NCI-H524 (cell line): ENCODE measurements at regions not wholly inside any gene's neighbourhood (a gene's known extent, or its start where the extent isn't known, plus 50 kb on each side); places are given as distances from the start of the nearest gene placed in this dataset.
A peak's percentile ranks its signal among the peaks of the same experiment; 100 is the strongest.
"Not testable (repeated sequence)": the region's sequence is repeated elsewhere in the genome, so short reads cannot be mapped to it uniquely, and the experiment has no call there.

ENCODE experiments used
- DNase-seq, 2 experiments: peaks; one replicate each; lab custom pipeline; 2025; lab: John Stamatoyannopoulos, UW

GRCh38 chr5:32842813-32843530 is 131.9 kb downstream of the NPR3 start:
- no peak for DNase-seq

- DNase-seq, result no peak
These were observed 132.4 kb downstream of the NPR3 start for GRCh38 chr5:32843531-32843895.

GRCh38 chr5:32845171-32845570 is 134.1 kb downstream of the NPR3 start:
- DNase-seq, result no peak

DNA sequence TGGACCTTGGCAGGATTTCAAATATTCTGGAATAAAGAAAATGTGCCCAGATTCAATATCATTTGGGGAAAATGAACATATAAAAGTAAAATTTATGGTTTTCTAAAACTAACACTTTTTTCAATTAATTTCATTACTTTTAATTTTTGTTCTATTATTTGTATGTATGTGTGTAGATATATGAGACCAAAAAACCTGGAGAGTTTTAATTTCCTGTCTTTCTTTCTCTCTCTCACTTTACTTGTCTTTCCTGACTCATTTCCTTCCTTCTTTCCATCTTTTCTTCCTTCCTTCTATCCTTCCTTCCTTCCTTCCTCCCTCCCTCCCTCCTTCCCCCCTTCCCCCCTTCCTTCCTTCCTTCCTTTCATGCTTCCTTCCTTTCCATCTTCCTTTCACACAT is 137.0 kb downstream of the NPR3 start:
- no peak for DNase-seq

DNA sequence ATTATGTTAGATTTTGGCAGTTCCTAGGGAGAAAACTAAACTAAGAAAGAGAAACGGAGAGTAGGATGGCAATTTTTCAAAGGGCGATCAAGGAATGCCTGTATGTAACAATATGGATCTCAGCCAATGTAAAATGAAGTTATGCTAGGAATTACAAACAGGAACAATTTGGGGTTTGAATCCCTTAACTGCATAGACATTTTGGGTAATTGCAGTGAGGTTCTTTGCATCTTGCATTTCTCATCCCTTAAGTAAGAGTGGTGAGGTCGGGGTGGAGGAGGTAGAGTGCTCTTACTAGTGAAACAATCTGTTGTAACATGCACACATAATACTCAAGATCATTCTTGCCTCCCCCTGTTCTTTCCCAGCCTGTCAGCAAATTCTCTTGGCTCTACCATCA is 137.6 kb downstream of the NPR3 start:
- no peak for DNase-seq

- no peak for DNase-seq
These were observed 139.8 kb downstream of the NPR3 start for GRCh38 chr5:32850817-32851496.

DNA sequence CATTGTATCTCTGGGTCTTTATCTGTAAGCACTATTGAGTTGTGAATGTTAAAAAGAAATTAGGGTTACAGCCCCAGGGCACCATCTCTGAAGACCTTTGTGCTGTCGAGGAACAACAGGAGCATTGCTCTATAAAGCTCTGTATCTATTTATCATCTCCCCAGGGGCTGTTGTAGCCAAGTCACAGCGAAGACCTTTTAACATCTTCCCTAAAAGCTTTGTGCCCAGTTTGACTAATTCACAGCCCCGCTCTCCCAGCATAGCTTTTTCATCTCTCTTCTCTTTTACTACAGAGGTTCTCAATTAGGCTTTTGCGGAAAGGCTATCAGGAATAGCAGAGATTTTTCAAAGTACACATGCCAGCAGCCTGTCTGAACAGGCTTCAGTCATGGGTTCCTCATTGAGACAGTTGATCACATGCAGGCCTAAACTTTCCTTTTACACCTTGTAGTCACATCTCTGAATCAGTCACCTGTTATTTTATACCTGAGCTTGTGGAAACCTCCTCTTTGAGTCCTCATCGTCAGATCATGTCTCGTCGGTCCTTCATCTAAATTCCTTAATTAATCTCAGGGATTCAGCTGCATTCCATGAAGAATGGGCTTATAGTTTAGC is 140.5 kb downstream of the NPR3 start:
- no peak for DNase-seq

GRCh38 chr5:32852535-32852934 is 141.4 kb downstream of the NPR3 start:
- no peak for DNase-seq

DNA sequence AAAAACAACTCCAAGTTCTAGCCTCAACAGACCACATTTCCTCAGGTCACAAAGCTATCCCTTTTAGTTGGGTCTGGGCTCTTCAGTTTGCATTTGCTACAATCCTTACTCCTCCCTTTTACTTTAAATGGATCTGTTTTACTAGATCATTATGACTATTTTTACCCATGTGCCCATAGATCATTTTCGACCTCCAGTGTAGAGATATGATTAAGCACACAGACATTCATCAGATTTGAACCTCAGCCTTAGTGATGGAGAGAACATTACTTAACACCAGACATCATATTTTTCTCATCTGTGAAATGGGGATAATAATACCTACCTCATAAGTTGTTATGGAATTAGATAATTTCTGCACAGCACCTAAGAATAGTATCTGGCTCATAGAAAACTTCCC is 141.9 kb downstream of the NPR3 start:
- DNase-seq, result no peak

DNA sequence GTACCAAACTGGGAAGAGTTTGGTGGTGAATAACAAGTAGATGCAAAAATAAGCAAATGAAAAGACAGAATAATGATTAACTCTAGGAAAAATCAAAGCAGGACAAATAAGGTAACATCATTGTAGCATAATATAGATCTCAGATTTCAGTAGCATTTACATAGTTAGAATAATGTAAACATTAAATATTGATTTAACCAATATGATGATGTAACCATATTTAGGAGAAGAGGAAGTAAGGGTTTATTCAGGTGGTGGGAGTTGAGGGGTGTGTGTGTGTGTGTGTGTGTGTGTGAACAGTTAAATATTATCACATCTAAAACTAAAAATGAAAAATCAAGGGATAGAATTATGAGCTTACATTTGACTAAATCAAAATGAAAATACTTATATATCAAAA is 143.4 kb downstream of the NPR3 start:
- no peak for DNase-seq

DNA sequence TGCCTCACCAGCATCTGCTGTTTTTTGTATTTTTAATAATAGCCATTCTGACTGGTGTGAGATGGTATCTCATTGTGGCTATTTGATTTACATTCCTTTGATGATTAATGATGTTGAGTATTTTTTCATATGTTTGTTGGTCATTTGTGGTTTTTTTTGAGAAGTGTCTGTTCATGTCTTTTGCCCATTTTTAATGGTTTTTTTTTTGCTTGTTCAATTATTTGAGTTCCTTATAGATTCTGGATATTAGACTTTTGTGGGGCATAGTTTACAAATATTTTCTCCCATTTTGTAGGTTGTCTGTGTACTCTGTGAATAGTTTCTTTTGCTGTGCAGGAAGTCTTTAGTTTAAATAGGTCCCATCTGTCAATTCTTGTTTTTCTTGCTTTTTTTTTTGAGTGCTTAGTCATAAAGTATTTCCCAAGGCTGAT is 148.1 kb downstream of the NPR3 start:
- DNase-seq, result no peak

DNA sequence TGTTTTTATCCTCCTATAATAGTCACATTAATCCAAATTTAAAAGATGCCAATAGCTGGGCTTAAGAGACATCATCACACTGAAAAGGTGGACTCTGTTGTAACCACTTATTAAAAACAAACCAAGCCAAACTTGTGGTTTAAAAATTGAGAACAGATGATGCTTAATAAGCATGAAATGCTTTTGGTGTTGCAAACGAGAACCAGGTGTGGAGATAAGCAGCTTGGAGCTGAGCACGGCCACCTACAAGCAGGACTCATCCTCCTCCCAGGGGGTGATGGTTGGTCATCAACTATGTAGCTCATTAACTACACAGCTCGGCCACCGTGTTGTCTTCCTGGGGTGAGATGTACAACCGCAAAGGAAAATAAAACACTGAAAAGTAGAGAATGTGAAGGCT is 154.4 kb downstream of the NPR3 start:
- DNase-seq, result no peak

DNA sequence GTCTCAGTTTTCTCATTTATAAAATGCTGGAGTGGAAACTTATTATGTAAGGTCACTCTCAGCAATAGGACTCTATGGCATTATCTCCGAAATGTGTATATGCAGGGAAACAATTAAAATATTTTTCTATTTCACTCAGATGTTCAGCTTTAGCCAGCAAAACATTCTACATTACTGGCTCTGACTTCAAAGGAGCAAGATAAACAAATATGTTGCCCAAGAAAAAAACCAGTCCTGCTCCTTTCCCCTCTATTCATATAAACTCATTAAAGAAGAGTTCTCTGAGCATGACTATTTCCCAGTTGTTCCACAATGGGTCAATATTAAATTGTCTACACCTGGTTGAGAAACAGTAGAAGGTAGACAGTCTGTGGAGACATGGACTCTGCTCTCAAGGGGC is 155.0 kb downstream of the NPR3 start:
- DNase-seq, result no peak

- DNase-seq, result no peak
These were observed 158.1 kb downstream of the NPR3 start for GRCh38 chr5:32869216-32869615.

- no peak for DNase-seq
These were observed 165.7 kb downstream of the NPR3 start for GRCh38 chr5:32876791-32877190.

- DNase-seq, result not testable (repeated sequence)
These were observed 168.2 kb downstream of the NPR3 start for GRCh38 chr5:32879364-32879763.

DNA sequence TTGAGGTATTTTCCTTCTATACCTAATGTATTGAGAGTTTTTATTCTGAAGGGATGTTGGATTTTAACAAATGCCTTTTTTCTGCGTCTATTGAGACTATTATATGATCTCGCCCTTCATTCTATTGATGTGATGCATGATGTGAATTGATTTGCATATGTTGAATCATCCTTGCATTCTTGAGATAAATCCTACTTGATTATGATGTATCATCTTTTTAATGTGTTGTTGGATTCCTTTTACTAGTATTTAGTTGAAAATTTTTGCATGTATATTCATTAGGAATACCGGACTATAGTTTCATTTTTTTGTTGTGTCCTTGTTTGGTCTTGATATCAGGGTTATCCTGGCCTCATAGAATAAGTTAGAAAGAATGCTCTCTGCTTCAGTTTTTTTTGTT is 169.7 kb downstream of the NPR3 start:
- DNase-seq, result no peak

DNA sequence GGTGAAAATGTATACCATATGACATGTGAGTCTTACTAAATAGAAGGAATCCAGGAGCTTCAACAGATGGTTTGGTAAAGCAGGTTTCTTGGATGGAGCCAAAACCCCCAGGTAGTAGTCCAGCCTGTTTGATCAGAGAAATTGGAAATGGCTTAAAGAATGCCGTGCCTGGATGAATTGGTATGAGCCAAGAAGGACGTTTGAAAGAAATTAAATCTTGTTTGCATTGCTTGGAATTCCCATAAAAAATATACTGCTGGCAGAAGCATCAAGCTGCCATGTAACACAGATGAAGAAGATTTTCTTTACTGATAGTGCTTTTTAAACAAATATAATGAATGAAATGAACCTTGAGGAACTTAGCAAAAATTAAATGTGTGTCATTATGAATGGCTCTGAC is 176.3 kb downstream of the NPR3 start:
- DNase-seq, result no peak

- DNase-seq, result no peak
These were observed 178.0 kb downstream of the NPR3 start for GRCh38 chr5:32889078-32889477.

- no peak for DNase-seq
These were observed 192.5 kb downstream of the NPR3 start for GRCh38 chr5:32903613-32904012.

GRCh38 chr5:32908641-32909040 is 197.5 kb downstream of the NPR3 start:
- no peak for DNase-seq

DNA sequence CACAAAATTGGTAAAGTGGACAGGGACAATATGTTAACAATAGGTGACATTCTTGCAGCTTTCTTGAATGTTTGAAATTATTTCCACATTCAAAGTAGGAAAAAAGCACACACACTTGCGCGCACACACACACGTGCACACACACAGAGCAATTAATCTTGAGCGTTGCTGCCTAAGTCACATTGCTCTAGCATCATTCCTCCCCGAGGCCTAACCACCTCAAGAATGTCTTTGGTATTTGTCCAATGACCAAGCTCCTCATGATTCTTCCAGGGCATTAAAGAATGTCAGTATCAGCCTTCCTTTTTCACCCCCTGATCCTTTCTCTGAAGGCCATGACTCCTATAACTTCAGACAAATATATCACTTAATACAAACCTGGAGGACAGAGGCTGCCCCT is 198.1 kb downstream of the NPR3 start:
- no peak for DNase-seq

- peak; percentile 4 to 17 for DNase-seq
These were observed 205.5 kb downstream of the NPR3 start for GRCh38 chr5:32916648-32917047.

DNA sequence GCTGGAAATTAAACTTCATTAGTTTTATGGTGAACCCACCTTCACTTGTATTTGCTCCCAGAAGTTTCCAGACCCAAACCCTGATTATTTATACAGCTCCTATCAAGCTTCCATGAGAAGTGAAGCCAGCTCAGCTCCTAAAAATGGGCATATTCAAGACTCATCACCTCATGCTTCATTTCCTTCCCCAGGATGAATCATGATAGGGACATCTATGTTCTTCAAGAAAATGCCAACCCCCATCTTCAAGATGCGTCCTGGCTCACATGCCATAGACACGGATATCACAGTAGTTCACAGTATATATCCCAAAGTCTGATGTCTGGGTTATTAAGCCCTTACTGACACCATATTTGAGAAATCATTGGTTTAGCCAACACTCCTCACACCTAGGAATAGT is 217.6 kb downstream of the NPR3 start:
- no peak for DNase-seq
